Ishikawa (cell line): ENCODE measurements at regions not wholly inside any gene's neighbourhood (a gene's known extent, or its start where the extent isn't known, plus 50 kb on each side); places are given as distances from the start of the nearest gene placed in this dataset.

Source experiments
- CEBPB ChIP-seq: IDR thresholded peaks from 2 replicates; pipeline ENCODE4 v1.6.1; 2012
- CREB1 ChIP-seq: IDR thresholded peaks from 2 replicates; pipeline ENCODE4 v1.6.1; 2012; ENCODE audit warnings: low read depth
- EGR1 ChIP-seq: IDR thresholded peaks from 2 replicates; pipeline ENCODE4 v1.6.1; 2012
- EP300 ChIP-seq: IDR thresholded peaks from 2 replicates; pipeline ENCODE4 v1.6.1; 2012; ENCODE audit warnings: borderline replicate concordance
- FOXM1 ChIP-seq: IDR thresholded peaks from 2 replicates; pipeline ENCODE4 v1.6.1; 2012; ENCODE audit warnings: low read depth, borderline replicate concordance
- NFIC ChIP-seq: IDR thresholded peaks from 2 replicates; pipeline ENCODE4 v1.6.1; 2012
- RAD21 ChIP-seq: IDR thresholded peaks from 2 replicates; pipeline ENCODE4 v1.6.1; 2012; ENCODE audit warnings: low read depth
- TAF1 ChIP-seq: IDR thresholded peaks from 2 replicates; pipeline ENCODE4 v1.6.1; 2012; ENCODE audit warnings: low read depth, mild to moderate bottlenecking
- TCF12 ChIP-seq: IDR thresholded peaks from 2 replicates; pipeline ENCODE4 v1.6.1; 2012; ENCODE audit warnings: low read depth
- TEAD4 ChIP-seq: IDR thresholded peaks from 2 replicates; pipeline ENCODE4 v1.6.1; 2012
- YY1 ChIP-seq: IDR thresholded peaks from 2 replicates; pipeline ENCODE4 v1.6.1; 2012; ENCODE audit warnings: low read depth
- ZBTB7A ChIP-seq: IDR thresholded peaks from 2 replicates; pipeline ENCODE4 v1.6.1; 2012; ENCODE audit warnings: low read depth
- TF ChIP-seq, protein P1 (sequence below): IDR thresholded peaks from 2 replicates; pipeline ENCODE4 v1.6.1; 2012
- TF ChIP-seq, protein P2 (sequence below): IDR thresholded peaks from 2 replicates; pipeline ENCODE4 v1.6.1; 2012; ENCODE audit warnings: low read depth, mild to moderate bottlenecking
- TF ChIP-seq, protein P3 (sequence below): IDR thresholded peaks from 2 replicates; pipeline ENCODE4 v1.6.1; 2012

DNA sequence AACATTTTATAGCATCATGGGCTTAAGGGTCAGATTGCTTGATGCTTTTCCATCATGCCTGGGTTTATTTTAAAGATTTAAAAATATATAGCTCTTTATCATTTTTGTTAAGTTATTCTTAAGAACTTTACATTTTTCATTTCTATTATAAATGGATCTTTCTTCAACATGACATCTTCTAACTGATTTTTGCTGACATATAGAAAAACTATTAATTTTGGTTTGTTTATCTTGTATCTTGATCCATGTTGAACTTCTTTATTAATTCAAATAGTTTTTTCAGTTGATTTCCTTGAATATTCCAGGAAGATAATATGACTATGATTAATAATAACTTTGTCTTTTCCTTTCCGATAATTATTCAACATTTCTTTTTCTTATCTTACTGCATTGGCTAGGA is 237.9 kb upstream of the CLINT1 start:
- TF ChIP-seq CREB1 (no peak), EGR1 (no peak), TCF12 (no peak), RAD21 (no peak), CEBPB (no peak)

- no peak for TF ChIP-seq RAD21
Observed at GRCh38 chr5:158086856-158087255, 227.9 kb upstream of the CLINT1 start.

- TF ChIP-seq, protein P1, sequence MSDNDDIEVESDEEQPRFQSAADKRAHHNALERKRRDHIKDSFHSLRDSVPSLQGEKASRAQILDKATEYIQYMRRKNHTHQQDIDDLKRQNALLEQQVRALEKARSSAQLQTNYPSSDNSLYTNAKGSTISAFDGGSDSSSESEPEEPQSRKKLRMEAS, result no peak
- TF ChIP-seq FOXM1 (no peak), EGR1 (no peak), CREB1 (no peak), RAD21 (no peak), YY1 (no peak), NFIC (no peak), EP300 (no peak), TEAD4 (no peak), TAF1 (no peak), ZBTB7A (no peak), TCF12 (no peak), CEBPB (no peak)
- TF ChIP-seq, protein P2, sequence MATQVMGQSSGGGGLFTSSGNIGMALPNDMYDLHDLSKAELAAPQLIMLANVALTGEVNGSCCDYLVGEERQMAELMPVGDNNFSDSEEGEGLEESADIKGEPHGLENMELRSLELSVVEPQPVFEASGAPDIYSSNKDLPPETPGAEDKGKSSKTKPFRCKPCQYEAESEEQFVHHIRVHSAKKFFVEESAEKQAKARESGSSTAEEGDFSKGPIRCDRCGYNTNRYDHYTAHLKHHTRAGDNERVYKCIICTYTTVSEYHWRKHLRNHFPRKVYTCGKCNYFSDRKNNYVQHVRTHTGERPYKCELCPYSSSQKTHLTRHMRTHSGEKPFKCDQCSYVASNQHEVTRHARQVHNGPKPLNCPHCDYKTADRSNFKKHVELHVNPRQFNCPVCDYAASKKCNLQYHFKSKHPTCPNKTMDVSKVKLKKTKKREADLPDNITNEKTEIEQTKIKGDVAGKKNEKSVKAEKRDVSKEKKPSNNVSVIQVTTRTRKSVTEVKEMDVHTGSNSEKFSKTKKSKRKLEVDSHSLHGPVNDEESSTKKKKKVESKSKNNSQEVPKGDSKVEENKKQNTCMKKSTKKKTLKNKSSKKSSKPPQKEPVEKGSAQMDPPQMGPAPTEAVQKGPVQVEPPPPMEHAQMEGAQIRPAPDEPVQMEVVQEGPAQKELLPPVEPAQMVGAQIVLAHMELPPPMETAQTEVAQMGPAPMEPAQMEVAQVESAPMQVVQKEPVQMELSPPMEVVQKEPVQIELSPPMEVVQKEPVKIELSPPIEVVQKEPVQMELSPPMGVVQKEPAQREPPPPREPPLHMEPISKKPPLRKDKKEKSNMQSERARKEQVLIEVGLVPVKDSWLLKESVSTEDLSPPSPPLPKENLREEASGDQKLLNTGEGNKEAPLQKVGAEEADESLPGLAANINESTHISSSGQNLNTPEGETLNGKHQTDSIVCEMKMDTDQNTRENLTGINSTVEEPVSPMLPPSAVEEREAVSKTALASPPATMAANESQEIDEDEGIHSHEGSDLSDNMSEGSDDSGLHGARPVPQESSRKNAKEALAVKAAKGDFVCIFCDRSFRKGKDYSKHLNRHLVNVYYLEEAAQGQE, result no peak
- TF ChIP-seq, protein P3, sequence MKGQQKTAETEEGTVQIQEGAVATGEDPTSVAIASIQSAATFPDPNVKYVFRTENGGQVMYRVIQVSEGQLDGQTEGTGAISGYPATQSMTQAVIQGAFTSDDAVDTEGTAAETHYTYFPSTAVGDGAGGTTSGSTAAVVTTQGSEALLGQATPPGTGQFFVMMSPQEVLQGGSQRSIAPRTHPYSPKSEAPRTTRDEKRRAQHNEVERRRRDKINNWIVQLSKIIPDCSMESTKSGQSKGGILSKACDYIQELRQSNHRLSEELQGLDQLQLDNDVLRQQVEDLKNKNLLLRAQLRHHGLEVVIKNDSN, result no peak
Observed at GRCh38 chr5:158084292-158084691, 225.3 kb upstream of the CLINT1 start.

DNA sequence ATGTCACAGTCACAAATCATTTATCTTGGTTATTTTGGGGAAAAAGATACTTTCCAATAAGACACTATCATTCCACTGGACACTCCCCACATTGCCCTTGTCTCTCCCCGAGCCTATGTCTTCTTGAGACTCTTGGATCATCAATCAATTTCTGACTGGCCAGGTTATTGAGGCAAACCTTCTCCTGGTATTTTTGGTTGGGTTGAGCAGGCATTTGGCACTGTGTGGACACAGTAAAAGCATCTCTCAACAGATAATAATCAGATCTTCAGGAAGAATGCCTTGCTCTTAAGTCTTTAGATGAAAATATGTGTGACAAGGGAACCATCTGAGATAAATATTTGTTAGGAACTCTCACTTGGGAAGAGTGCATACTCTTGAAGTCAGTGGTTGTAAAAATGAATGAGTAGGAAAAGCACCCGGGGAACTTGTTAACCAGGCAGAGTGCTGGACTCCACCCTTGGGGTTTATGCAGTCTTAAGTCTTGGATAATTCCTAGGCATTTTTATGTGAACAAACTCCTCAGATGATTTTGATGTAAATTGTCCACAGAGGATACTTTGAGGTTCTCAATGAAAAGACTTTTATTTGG is 223.8 kb upstream of the CLINT1 start:
- TF ChIP-seq RAD21 (no peak), TAF1 (no peak), FOXM1 (no peak)

GRCh38 chr5:158080112-158080511 is 221.2 kb upstream of the CLINT1 start:
- TF ChIP-seq, protein P3, result no peak
- TF ChIP-seq TCF12 (no peak), TAF1 (no peak), NFIC (no peak)
- TF ChIP-seq, protein P1, result no peak

- TF ChIP-seq EGR1, result no peak
- TF ChIP-seq CEBPB, result no peak
- TF ChIP-seq, protein P3, result no peak
- no peak for TF ChIP-seq TAF1
- TF ChIP-seq ZBTB7A, result no peak
- no peak for TF ChIP-seq RAD21
- no peak for TF ChIP-seq EP300
- TF ChIP-seq YY1, result no peak
- TF ChIP-seq CREB1, result no peak
- TF ChIP-seq, protein P2, result no peak
- TF ChIP-seq TEAD4, result no peak
- TF ChIP-seq NFIC, result no peak
- no peak for TF ChIP-seq FOXM1
Observed at GRCh38 chr5:158079097-158079496, 220.2 kb upstream of the CLINT1 start.
